ENCODE measurements at regions not wholly inside any gene's neighbourhood (a gene's known extent, or its start where the extent isn't known, plus 50 kb on each side); places are given as distances from the start of the nearest gene placed in this dataset.

DNA sequence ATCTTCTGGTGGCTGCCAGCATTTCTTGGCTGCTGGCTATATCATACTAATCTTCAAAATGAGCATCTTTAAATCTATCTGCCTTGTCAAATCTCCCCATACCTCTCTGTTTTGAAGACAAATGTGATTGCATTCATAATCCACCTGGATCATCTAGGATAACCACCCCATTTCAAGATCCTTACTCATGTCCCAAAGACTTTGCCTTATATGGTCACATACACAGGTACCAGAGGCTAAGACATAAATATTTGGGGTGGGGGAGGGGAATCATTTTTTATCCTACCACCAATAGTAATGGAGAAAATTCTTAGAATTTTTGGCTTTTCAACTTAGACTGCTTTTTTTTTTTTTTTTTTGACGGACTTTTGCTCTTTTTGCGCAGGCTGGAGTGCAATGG lies 970.8 kb downstream of the PLOD2 start:
- H3K9me3 ChIP-seq = no peaks in the 10 kb centered on the region
- no peaks in the 10 kb centered on the region for H3K27me3 ChIP-seq
- H3K27ac ChIP-seq = no peak overlapping the region
- H3K4me3 ChIP-seq = no peak overlapping the region
- intact Hi-C loops (cut with DNase I) = no loop called here
- H3K4me1 ChIP-seq = no peaks in the 10 kb centered on the region
- TF ChIP-seq, protein P1, sequence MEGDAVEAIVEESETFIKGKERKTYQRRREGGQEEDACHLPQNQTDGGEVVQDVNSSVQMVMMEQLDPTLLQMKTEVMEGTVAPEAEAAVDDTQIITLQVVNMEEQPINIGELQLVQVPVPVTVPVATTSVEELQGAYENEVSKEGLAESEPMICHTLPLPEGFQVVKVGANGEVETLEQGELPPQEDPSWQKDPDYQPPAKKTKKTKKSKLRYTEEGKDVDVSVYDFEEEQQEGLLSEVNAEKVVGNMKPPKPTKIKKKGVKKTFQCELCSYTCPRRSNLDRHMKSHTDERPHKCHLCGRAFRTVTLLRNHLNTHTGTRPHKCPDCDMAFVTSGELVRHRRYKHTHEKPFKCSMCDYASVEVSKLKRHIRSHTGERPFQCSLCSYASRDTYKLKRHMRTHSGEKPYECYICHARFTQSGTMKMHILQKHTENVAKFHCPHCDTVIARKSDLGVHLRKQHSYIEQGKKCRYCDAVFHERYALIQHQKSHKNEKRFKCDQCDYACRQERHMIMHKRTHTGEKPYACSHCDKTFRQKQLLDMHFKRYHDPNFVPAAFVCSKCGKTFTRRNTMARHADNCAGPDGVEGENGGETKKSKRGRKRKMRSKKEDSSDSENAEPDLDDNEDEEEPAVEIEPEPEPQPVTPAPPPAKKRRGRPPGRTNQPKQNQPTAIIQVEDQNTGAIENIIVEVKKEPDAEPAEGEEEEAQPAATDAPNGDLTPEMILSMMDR (IDR thresholded peaks at IDR 0.05) = no peak
- ATAC-seq (no peak), DNase-seq (no peak)
- no peaks in the 10 kb centered on the region for H3K36me3 ChIP-seq

DNA sequence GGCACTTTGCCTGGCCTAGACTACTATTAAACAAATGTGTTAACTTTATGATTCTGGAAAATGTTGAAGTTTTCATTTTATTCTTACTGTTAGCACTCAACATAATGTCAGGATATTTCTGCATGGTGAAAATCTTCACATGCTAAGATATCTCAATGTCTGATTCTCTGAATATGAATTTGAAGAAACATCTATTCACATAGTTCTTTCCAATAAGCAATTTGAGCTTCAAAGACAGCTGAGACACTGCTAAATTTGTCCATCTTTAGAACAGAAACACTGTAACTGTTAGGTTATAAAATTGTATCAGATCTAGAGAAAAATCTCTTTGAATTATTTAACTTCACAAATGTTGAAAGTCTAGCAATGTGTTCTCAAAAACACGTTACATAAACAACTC lies 970.2 kb downstream of the PLOD2 start:
- DNase-seq = no peak
- Histone ChIP-seq H3K4me1 (no peaks in the 10 kb centered on the region), H3K4me3 (no peak overlapping the region), H3K9me3 (no peaks in the 10 kb centered on the region), H3K27me3 (no peaks in the 10 kb centered on the region), H3K27ac (no peak overlapping the region), H3K36me3 (no peaks in the 10 kb centered on the region)
- no peak for ATAC-seq
- intact Hi-C loops (cut with DNase I) = no loop called here
- TF ChIP-seq, protein P1 (IDR thresholded peaks at IDR 0.05) = no peak

DNA sequence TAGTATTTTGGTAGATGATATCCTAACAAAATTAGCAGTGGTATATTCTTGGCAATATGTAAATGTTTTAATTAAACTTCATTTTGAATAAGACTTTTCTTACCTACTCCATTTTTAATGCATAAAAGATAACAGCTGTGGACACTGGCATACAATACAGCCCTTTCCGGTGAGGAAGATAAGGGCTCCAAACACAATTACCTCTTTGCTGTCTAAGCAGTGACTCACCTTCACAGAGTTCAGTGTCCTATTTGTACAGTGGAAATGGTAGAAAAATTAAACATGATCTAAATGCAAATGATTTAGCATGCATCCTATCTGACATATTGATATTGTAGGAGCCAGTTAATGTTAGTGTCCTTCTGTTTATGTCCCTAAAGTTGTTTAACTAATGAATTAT lies 969.4 kb downstream of the PLOD2 start:
- intact Hi-C loops (cut with DNase I) = no loop called here
- Histone ChIP-seq H3K4me1 (no peaks in the 10 kb centered on the region), H3K27me3 (no peaks in the 10 kb centered on the region), H3K9me3 (no peaks in the 10 kb centered on the region), H3K36me3 (no peaks in the 10 kb centered on the region), H3K27ac (no peak overlapping the region), H3K4me3 (no peak overlapping the region)
- DNase-seq (no peak), ATAC-seq (no peak)
- TF ChIP-seq, protein P1 (IDR thresholded peaks at IDR 0.05) = no peak

DNA sequence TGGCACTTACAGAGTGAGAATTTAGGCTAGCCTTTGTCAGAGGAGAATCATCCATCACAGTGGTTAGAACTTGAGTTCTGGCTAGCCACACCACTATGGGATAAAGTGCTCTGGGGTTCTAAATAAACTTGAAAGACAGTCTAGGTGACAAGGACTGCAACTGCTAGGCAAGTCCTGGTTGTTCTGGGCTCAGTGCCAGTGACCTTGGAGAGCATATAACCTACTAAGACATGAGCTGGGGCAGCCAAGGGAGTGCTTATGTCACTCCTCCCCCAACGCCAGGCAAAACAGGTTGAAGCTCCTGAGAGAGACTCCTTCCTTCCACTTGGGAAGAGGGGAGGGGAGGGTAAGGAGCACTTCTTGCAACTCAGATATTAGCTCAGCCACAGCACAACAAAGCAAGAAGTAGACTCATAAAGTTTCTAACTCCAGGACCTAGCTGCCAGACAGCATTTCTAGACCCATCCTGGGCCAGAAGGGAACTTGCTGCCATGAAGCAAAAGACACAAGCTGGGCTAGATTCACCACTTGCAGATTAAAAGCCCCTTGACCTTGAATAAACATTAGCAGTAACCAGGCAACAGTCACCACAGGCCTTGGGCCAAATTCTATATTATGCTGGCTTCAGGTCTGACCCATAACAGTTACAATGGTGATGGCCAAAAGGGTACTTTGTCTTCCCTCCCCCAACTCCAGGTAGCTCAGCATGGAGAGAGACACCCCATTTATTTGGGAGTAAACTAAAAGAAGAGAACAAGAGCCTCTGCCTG lies 963.7 kb downstream of the PLOD2 start:
- Histone ChIP-seq H3K36me3 (no peaks in the 10 kb centered on the region), H3K27me3 (no peaks in the 10 kb centered on the region), H3K4me1 (no peaks in the 10 kb centered on the region), H3K27ac (no peak overlapping the region), H3K9me3 (peaks cover 7 to 15% of the 10 kb centered on the region in 2 donors), H3K4me3 (no peak overlapping the region)
- intact Hi-C loops (cut with DNase I) = no loop called here
- TF ChIP-seq, protein P1 (IDR thresholded peaks at IDR 0.05) = no peak
- ATAC-seq (peak; percentile 93), DNase-seq (peak in 2 of 4 donors; percentile 53 to 63)

DNA sequence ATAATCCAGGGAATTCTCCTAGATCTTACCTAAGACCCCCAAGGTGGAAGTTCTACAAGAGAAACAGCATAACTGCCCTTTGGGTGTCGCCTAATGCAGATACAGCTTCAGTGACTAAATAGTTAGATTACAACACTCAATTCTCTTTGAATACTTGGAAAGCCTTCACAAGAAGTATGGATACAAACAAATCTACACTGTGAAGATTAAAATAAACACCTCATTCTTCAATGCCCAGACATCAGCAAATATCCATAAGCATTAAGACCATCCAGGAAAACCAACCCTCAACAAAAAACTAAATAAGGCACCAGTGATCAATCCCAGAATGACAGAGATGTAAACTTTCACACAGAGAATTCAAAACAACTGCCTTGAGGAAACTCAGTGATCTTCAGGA lies 963.2 kb downstream of the PLOD2 start:
- peaks cover 7 to 15% of the 10 kb centered on the region in 2 donors for H3K9me3 ChIP-seq
- no peaks in the 10 kb centered on the region for H3K4me1 ChIP-seq
- no peaks in the 10 kb centered on the region for H3K27me3 ChIP-seq
- peak in 2 of 4 donors; percentile 39 to 47 for DNase-seq
- intact Hi-C loops (cut with DNase I) = no loop called here
- TF ChIP-seq, protein P1 (IDR thresholded peaks at IDR 0.05) = no peak
- no peak overlapping the region for H3K27ac ChIP-seq
- ATAC-seq = no peak
- no peaks in the 10 kb centered on the region for H3K36me3 ChIP-seq
- no peak overlapping the region for H3K4me3 ChIP-seq

Measured in left lung (tissue), 4 donors.